ENCODE measurements at regions not wholly inside any gene's neighbourhood (a gene's known extent, or its start where the extent isn't known, plus 50 kb on each side); places are given as distances from the start of the nearest gene placed in this dataset.
A peak's percentile ranks its signal among the peaks of the same experiment; 100 is the strongest.
"Not testable (repeated sequence)": the region's sequence is repeated elsewhere in the genome, so short reads cannot be mapped to it uniquely, and the experiment has no call there.

GRCh38 chr13:83086088-83086487 lies 796.2 kb downstream of the SLITRK1 start:
- no peak for DNase-seq
- intact Hi-C loops (cut with DNase I) = no loop called here

GRCh38 chr13:83085186-83085900 lies 796.9 kb downstream of the SLITRK1 start:
- no peak for DNase-seq
- intact Hi-C loops (cut with DNase I) = no loop called here

GRCh38 chr13:83077499-83077898 lies 804.8 kb downstream of the SLITRK1 start:
- intact Hi-C loops (cut with DNase I) = no loop called here
- DNase-seq = no peak

- DNase-seq; intact Hi-C loops (cut with DNase I): not testable (repeated sequence)
These were observed 808.3 kb downstream of the SLITRK1 start for GRCh38 chr13:83073930-83074329.

DNA sequence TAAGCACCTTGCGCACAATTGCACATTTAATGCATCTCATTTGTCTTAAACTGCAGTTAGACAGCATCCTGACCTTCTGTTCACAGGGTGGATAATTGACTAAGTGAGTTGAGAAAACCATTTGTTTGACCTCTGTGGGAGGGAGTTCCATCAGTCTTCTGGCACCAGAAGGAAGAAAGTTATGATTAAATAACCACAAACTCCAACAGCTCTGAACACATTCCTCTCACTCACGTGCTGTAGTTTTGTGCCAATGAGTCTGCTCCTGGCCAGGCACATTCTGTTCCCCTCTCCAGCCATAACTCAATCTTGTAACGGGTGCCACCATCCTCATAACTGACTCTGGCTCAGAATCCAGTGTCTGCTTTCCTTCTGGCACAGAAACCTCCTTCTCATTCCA lies 817.2 kb downstream of the SLITRK1 start:
- intact Hi-C loops (cut with DNase I) = no loop called here
- DNase-seq = peak in 4 of 42 donors; percentile 1 to 14 (median 4)

GRCh38 chr13:83057119-83057518 lies 825.2 kb downstream of the SLITRK1 start:
- intact Hi-C loops (cut with DNase I) = no loop called here
- DNase-seq = no peak

GRCh38 chr13:83056269-83056668 lies 826.0 kb downstream of the SLITRK1 start:
- intact Hi-C loops (cut with DNase I) = no loop called here
- no peak for DNase-seq

DNA sequence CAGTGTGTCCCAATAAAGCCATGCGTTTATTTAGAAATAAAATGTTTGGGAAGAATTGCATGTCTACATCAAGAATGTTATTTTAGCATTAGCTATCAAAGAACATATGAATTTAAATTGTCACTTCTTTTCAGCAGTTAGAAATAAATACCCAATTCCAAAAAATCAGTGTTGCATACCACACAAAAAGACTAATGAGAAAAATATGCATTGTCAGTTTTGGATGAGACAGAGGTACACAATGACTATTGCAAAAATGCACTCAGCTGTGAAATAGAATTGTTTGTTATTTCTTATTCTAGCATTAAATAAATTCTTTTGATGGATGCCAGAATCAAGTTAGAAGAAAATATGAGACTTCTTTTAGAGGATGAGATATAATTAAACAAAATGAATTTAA lies 833.9 kb downstream of the SLITRK1 start:
- intact Hi-C loops (cut with DNase I) = no loop called here
- DNase-seq = no peak

GRCh38 chr13:83024955-83025594 lies 857.2 kb downstream of the SLITRK1 start:
- no peak for DNase-seq
- intact Hi-C loops (cut with DNase I) = no loop called here

GRCh38 chr13:83024232-83024631 lies 858.0 kb downstream of the SLITRK1 start:
- intact Hi-C loops (cut with DNase I) = no loop called here
- DNase-seq = no peak

- DNase-seq = no peak
- intact Hi-C loops (cut with DNase I) = no loop called here
These were observed 862.3 kb downstream of the SLITRK1 start for GRCh38 chr13:83019986-83020385.

DNA sequence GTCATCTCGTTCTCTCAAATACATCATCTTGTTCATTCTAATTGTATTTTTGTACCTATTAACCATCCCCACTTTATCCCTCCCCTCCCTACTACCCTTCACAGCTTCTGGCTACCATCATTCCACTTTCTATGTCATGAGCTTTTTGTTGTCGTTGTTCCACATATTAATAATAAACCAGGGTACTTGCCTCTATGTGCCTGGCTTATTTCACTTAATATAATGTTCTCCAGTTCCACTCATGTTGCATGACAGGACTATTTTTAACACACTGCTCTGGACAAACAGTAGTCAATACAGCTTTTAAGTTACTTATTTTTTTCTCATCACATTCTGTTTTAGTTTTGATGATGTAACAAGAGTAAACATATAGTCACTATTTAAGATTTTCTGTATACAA lies 872.3 kb downstream of the SLITRK1 start:
- intact Hi-C loops (cut with DNase I) = no loop called here
- no peak for DNase-seq

DNA sequence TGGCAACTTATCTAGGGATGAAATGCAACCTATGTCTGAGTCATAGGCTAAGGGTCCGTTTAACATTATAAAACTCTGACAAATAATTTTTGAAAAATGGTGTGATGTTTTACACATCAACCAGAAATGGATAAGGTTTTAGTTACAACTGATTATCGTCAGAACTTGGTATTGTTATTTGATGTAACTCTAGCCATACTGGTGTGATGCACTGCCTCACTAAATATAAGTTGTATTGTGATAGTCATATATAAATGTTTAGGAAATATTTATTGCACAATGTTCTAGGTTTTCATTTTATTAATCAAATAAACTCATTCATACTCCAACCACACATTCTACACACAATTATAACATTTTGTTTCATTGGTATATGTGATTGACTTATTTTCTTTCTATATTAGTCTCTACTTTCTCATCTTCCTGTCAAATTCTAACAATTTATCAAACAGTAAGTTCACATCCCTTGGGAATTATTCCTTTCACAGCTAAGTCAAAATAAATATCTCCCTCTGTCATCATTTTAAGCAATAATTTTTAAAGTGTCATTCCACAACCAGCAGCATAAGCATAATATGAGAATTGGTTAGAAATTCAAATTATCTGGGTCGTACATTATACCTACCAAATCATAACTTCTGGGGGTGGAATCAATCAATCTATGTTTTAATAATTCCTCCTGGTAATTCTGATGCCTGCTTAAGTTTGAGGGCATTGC lies 873.9 kb downstream of the SLITRK1 start:
- intact Hi-C loops (cut with DNase I) = no loop called here
- no peak for DNase-seq

GRCh38 chr13:83007226-83007625 lies 875.0 kb downstream of the SLITRK1 start:
- intact Hi-C loops (cut with DNase I) = no loop called here
- no peak for DNase-seq

- no peak for DNase-seq
- intact Hi-C loops (cut with DNase I) = no loop called here
These were observed 879.1 kb downstream of the SLITRK1 start for GRCh38 chr13:83003185-83003584.

- intact Hi-C loops (cut with DNase I) = no loop called here
- DNase-seq = no peak
These were observed 888.9 kb downstream of the SLITRK1 start for GRCh38 chr13:82993417-82993816.

GRCh38 chr13:82976499-82976898 lies 905.8 kb downstream of the SLITRK1 start:
- DNase-seq = no peak
- intact Hi-C loops (cut with DNase I) = no loop called here

GRCh38 chr13:82963226-82964099 lies 918.8 kb downstream of the SLITRK1 start:
- intact Hi-C loops (cut with DNase I) = no loop called here

DNA sequence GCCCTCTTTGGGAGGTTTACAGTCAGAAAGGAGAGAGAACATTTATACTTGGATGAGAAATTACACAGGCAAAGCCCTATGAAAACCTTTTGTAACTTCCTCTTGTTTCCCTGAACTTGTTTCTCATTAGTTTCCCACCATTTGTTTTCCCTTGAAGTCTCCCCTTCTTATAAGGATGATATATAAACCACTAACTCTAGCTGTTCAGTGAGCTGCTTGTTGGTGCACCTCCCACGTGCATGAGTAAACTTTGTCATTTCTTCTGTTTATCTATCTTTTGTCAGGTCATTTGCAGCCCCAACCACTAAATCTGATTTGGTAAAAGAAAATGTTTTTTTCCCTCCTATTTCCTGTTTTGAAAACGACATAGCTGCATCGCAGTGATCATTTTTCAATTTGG lies 919.9 kb downstream of the SLITRK1 start:
- no peak for DNase-seq
- intact Hi-C loops (cut with DNase I) = no loop called here

More at GRCh38 chr13:82963226-82964099, 918.8 kb downstream of the SLITRK1 start:
- no peak for DNase-seq
